ENCODE measurements at regions not wholly inside any gene's neighbourhood (a gene's known extent, or its start where the extent isn't known, plus 50 kb on each side); places are given as distances from the start of the nearest gene placed in this dataset.
A peak's percentile ranks its signal among the peaks of the same experiment; 100 is the strongest.

DNA sequence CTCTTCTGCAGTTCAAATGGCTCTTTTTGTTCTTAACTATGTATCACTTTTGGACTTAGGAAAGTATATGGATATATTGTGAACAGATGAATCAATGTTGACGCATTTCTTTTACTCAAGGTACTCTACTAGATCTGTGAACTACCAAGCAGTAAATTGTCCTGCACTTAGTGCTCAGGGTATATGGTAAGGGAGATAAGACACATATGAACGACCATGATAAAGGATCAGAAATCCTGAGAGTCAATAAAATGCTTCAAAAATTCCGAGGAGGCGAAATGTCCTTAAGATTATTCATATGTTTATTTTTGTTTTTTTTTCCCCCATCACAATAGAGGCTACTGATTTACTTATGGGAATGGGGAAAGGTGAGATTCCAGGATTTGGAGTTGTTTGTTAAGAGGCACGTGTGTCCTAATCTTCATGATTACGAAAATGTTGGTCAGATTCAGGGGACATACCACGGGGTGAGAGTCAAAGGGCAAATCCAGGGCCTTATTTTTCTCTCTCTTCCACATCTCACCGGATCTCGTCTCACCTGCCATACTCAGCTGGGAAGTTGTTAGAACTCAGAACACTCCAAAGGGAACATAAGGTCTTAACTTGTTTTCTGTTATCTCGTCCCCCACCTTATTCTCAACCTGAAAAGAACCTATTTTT lies 475.1 kb upstream of the TBL1XR1 start:
- TF ChIP-seq, protein P1, sequence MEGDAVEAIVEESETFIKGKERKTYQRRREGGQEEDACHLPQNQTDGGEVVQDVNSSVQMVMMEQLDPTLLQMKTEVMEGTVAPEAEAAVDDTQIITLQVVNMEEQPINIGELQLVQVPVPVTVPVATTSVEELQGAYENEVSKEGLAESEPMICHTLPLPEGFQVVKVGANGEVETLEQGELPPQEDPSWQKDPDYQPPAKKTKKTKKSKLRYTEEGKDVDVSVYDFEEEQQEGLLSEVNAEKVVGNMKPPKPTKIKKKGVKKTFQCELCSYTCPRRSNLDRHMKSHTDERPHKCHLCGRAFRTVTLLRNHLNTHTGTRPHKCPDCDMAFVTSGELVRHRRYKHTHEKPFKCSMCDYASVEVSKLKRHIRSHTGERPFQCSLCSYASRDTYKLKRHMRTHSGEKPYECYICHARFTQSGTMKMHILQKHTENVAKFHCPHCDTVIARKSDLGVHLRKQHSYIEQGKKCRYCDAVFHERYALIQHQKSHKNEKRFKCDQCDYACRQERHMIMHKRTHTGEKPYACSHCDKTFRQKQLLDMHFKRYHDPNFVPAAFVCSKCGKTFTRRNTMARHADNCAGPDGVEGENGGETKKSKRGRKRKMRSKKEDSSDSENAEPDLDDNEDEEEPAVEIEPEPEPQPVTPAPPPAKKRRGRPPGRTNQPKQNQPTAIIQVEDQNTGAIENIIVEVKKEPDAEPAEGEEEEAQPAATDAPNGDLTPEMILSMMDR (conservative IDR thresholded peaks at IDR 0.05; ENCODE audit: low read length): no peak
- DNase-seq (ENCODE audit: low read depth): no peak
- no peak overlapping the region for H3K4me3 ChIP-seq (ENCODE audit: low read length)

DNA sequence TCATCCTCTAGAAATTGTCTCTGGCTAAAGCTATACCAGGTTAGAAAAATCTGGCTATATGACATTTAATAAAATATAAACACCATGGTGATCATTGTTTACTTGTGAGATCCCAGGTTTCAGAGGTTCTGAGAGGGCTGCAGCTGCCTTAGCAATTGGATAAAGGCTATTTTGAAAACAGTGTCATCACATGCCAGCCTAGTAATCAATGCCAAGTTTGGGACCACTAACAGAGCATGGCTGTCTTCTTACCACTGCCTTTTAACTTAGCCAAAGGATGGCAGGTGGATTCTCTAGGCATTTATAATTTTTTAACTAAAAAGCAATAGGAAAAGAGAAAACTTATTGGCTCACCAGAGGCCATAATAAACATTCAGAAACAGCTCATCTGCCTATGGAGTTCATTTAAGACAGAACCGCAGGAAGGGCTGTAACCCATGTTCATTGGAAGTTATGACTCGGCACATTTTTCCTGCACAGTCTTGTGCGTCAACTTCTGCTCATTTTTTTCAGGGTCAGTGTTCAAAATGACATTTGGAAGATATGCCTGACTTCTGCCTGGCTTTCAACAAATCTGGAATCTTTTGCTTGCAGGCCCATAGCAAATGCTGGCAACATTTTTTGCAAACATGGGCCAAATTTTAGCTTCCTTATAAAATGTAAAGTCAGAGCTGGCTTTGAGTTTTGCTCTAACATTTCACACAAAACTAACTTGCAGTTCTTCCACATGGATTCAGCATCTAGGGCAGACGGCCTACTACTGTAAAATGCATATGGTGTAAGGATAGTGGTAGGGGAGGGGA lies 476.0 kb upstream of the TBL1XR1 start:
- no peak overlapping the region for H3K4me3 ChIP-seq (ENCODE audit: low read length)
- DNase-seq (ENCODE audit: low read depth): peak; percentile 93
- TF ChIP-seq, protein P1 (conservative IDR thresholded peaks at IDR 0.05; ENCODE audit: low read length): no peak

DNA sequence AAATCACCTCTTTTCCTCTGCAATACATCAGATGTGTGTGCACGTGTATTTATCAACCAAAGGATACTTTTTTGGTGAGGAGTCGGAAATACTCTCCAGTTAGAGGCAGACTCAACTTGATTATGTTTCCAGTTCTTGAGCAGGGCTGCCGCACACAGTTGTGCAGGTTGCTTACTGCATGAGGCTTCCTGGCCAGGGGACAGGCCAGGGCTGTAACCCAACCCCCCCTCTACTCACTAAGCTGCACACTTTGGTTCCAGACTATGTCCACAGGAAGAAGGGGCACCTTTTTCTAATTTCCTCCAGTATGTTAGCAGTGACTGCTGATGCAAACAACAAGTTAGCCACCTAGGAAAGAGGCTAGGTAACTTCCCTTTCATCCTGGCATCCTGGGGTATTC lies 476.9 kb upstream of the TBL1XR1 start:
- TF ChIP-seq, protein P1 (conservative IDR thresholded peaks at IDR 0.05; ENCODE audit: low read length): no peak
- no peak overlapping the region for H3K4me3 ChIP-seq (ENCODE audit: low read length)
- DNase-seq (ENCODE audit: low read depth): no peak

DNA sequence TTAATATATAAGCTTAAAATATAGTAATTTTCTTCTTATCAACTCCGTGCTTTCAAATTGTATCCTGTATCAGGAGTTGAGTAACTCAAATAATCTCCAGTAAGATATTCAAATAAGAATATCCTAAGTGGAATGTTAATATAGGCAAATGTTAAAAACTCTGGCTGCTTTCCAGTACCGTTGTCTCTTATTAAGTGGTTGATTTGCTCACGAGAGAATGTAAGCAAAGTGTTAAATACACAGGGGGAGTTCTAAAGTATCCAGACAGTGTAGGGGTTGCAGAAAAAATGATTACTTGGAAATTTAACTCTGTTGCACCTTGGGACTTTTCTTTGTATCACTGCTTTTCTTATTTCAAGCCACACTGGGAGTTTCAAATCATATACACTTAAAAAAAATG lies 478.9 kb upstream of the TBL1XR1 start:
- TF ChIP-seq, protein P1 (conservative IDR thresholded peaks at IDR 0.05; ENCODE audit: low read length): no peak
- no peak overlapping the region for H3K4me3 ChIP-seq (ENCODE audit: low read length)
- no peak for DNase-seq (ENCODE audit: low read depth)

DNA sequence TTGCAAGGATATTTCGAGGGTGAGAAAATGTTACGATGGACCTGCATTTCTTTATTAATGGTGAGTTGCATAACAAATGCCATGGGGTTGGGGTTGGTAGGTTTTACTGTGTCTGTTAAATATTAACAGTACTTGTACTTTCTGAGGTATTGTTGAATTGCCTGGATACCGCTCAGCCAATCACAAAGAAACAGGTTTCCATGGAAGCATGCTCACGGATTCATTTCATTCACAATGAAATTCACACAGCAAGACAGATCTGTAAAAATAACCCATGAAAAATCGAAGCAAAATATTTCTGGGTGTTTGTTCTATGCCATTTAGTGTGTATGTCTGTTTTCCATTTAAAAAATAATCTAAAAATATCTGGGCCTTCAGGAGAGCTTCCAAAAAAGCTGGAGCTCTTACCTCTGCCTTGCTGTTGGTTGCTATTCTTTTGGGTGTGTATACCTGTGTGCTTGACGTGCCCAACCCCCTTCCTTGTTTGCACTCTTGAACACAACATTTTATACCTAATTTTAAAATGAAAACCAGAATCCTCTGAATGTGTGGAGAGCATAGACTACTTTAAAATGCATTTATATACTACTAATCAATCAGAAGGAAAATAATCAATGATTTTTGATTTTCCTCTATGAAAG lies 479.8 kb upstream of the TBL1XR1 start:
- TF ChIP-seq, protein P1 (conservative IDR thresholded peaks at IDR 0.05; ENCODE audit: low read length): no peak
- no peak overlapping the region for H3K4me3 ChIP-seq (ENCODE audit: low read length)
- DNase-seq (ENCODE audit: low read depth): no peak

DNA sequence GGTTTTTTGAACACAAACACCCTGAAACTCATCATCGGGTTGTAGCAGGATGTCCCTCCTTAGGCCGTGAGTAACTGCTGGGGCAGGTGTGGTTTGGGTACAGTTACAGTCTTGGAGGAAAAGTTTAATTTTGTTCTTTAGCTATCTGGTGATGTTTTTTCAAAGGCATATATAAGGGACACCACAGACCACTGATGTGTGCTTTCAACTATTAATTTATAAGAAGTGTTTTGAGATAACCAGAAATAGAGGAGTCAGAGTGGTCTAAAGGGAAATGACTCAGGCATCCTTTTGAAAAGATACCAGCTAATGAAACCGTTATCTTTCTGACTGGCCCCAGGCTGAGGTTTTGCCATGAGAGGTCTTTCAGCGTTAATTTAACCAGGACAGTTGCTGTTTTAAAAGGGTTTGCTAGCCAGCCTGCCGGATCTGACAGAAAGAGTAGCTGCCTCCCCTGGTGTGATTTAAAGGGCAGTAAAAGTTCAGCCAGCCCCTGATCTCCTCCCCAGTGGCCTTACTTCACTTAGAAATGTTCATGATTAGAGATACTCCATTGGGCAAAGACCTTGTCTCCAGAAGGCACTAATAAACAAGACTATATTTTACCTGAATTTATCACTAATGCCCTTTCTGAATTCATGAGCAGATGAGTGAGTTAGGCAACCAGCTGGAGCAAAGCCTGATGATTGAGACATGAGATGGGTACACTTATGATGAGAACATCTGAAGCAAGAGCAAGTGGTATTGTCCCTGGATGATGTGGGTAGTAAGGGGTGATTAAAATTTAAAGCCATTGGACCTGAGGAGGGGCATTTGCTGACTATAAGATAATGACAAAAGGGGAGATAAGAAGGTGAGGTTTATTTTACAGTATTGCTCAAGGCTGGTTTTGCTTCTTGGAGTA lies 482.5 kb upstream of the TBL1XR1 start:
- TF ChIP-seq, protein P1 (conservative IDR thresholded peaks at IDR 0.05; ENCODE audit: low read length): no peak
- peak; percentile 36 for DNase-seq (ENCODE audit: low read depth)
- H3K4me3 ChIP-seq (ENCODE audit: low read length): no peak overlapping the region

Data from AG10803 (cell line).